Natural killer cell (primary cell): ENCODE measurements at regions not wholly inside any gene's neighbourhood (a gene's known extent, or its start where the extent isn't known, plus 50 kb on each side); places are given as distances from the start of the nearest gene placed in this dataset.

Experiments used
- ATAC-seq, 3 donors: fragments of 150-1000 bp in 2 of 3; fragments of 200-7000 bp in 1 of 3; cut with Tn5 transposase; 1 replicate in 1 of 3; 2 replicates in 2 of 3; pipeline ENCODE4 v1.10.0; 2021; ENCODE audit warnings: mild to moderate bottlenecking in 2 of 3, moderate library complexity in 2 of 3
- DNase-seq, 2 donors: peaks; one replicate each; pipeline versions ENCODE4 v3.0.0 to v3.0.0-alpha.2; 2013 to 2021; ENCODE audit warnings: mixed read lengths in 1 of 2
- H3K27ac ChIP-seq: one replicate; pipeline ENCODE4 v1.5.1; 2013; ENCODE audit warnings: mild to moderate bottlenecking, low read length
- H3K27me3 ChIP-seq: one replicate; pipeline ENCODE4 v1.6.1; 2013; ENCODE audit warnings: low read length; ENCODE audit not compliant: control insufficient read depth, insufficient read depth
- H3K36me3 ChIP-seq: one replicate; pipeline ENCODE4 v1.6.1; 2013; ENCODE audit warnings: low read length; ENCODE audit not compliant: control insufficient read depth, insufficient read depth
- H3K4me1 ChIP-seq: one replicate; pipeline ENCODE4 v1.6.1; 2013; ENCODE audit warnings: low read length; ENCODE audit not compliant: control insufficient read depth, insufficient read depth
- H3K4me3 ChIP-seq: one replicate; pipeline ENCODE4 v1.5.1; 2013; ENCODE audit warnings: low read length
- H3K9me3 ChIP-seq: one replicate; pipeline ENCODE4 v1.6.1; 2013; ENCODE audit warnings: low read length; ENCODE audit not compliant: control insufficient read depth, insufficient read depth
- H3K27ac Mint-ChIP-seq, 2 donors: one replicate each; pipeline ENCODE4 v1.8.0; 2022; ENCODE audit warnings: mild to moderate bottlenecking in 2 of 2, mixed read lengths in 2 of 2, moderate library complexity in 1 of 2
- H3K27me3 Mint-ChIP-seq, 2 donors: one replicate each; pipeline ENCODE4 v1.8.0; 2022; ENCODE audit warnings: low read depth in 2 of 2, mixed read lengths in 2 of 2
- H3K36me3 Mint-ChIP-seq: one replicate; pipeline ENCODE4 v1.8.0; 2022; ENCODE audit warnings: mixed read lengths
- H3K4me1 Mint-ChIP-seq, 2 donors: one replicate each; pipeline ENCODE4 v1.8.0; 2022; ENCODE audit warnings: mixed read lengths in 2 of 2
- H3K4me3 Mint-ChIP-seq: one replicate; pipeline ENCODE4 v1.8.0; 2022; ENCODE audit warnings: mild to moderate bottlenecking, moderate library complexity, mixed read lengths
- H3K9me3 Mint-ChIP-seq, 2 donors: one replicate each; pipeline ENCODE4 v1.8.0; 2022; ENCODE audit warnings: mixed read lengths in 2 of 2
- CTCF ChIP-seq: fragments of 200-600 bp; IDR thresholded peaks from one replicate; pipeline ENCODE4 v1.8.0; 2022; ENCODE audit warnings: antibody characterized with exemption
- WGBS: methylation state at CpG from one replicate; pipeline ENCODE4 v1.1.7; 2013; ENCODE audit warnings: missing lambda C conversion rate; ENCODE audit not compliant: insufficient coverage; 5-methylcytosine and 5-hydroxymethylcytosine counted together
- intact Hi-C: fragments of 100-400 bp; cut with micrococcal nuclease; formaldehyde crosslinking; loops from one replicate; pipeline ENCODE4 v1.14.2; 2022

GRCh38 chr10:123269017-123269552, 114.9 kb downstream of the BUB3 start:
- no peaks in the 10 kb centered on the region for H3K27me3 ChIP-seq
- intact Hi-C loops: no loop called here
- WGBS: 83% methylated on average over 9 of the region's 9 CpGs
- H3K4me1 ChIP-seq: no peaks in the 10 kb centered on the region
- H3K36me3 ChIP-seq: no peaks in the 10 kb centered on the region
- no peak overlapping the region for H3K4me3 ChIP-seq
- no peaks in the 10 kb centered on the region for H3K36me3 Mint-ChIP-seq
- H3K9me3 ChIP-seq: no peaks in the 10 kb centered on the region
- no peaks in the 10 kb centered on the region for H3K9me3 Mint-ChIP-seq
- peaks cover 8 to 9% of the 10 kb centered on the region in 2 donors for H3K4me1 Mint-ChIP-seq
- no peak overlapping the region for H3K27ac ChIP-seq
- DNase-seq: no peak
- TF ChIP-seq CTCF: no peak
- ATAC-seq: no peak
- peaks cover 0 to under 1% of the 10 kb centered on the region in 2 donors for H3K27me3 Mint-ChIP-seq
- no peak overlapping the region for H3K4me3 Mint-ChIP-seq
- H3K27ac Mint-ChIP-seq: no peak overlapping the region

GRCh38 chr10:123269675-123270074, 115.5 kb downstream of the BUB3 start:
- Histone ChIP-seq H3K27ac (no peak overlapping the region), H3K27me3 (no peaks in the 10 kb centered on the region), H3K4me1 (no peaks in the 10 kb centered on the region), H3K9me3 (no peaks in the 10 kb centered on the region), H3K36me3 (no peaks in the 10 kb centered on the region), H3K4me3 (no peak overlapping the region)
- ATAC-seq (no peak), DNase-seq (no peak)
- intact Hi-C loops: no loop called here
- 41% methylated on average over 2 of the region's 2 CpGs for WGBS
- TF ChIP-seq CTCF: no peak
- Mint-ChIP-seq H3K27ac (no peak overlapping the region), H3K4me1 (peaks cover 8 to 9% of the 10 kb centered on the region in 2 donors), H3K9me3 (no peaks in the 10 kb centered on the region), H3K27me3 (peaks cover 0 to 6% of the 10 kb centered on the region in 2 donors), H3K36me3 (no peaks in the 10 kb centered on the region), H3K4me3 (no peak overlapping the region)

GRCh38 chr10:123270221-123270620, 116.0 kb downstream of the BUB3 start:
- no peak overlapping the region for H3K4me3 Mint-ChIP-seq
- 25% methylated on average over 2 of the region's 2 CpGs for WGBS
- no peaks in the 10 kb centered on the region for H3K36me3 ChIP-seq
- no peak overlapping the region for H3K4me3 ChIP-seq
- no peak for ATAC-seq
- H3K9me3 ChIP-seq: no peaks in the 10 kb centered on the region
- intact Hi-C loops: no loop called here
- H3K9me3 Mint-ChIP-seq: no peaks in the 10 kb centered on the region
- peaks cover 11 to 12% of the 10 kb centered on the region in 2 donors for H3K4me1 Mint-ChIP-seq
- no peaks in the 10 kb centered on the region for H3K4me1 ChIP-seq
- peaks cover 3% of the 10 kb centered on the region for H3K27me3 ChIP-seq
- no peak for TF ChIP-seq CTCF
- no peak overlapping the region for H3K27ac ChIP-seq
- DNase-seq: no peak
- peaks cover 4 to 10% of the 10 kb centered on the region in 2 donors for H3K27me3 Mint-ChIP-seq
- H3K27ac Mint-ChIP-seq: no peak overlapping the region
- peaks cover 1% of the 10 kb centered on the region for H3K36me3 Mint-ChIP-seq

- H3K4me3 ChIP-seq: no peak overlapping the region
- peaks cover 8% of the 10 kb centered on the region for H3K27me3 ChIP-seq
- peaks cover 7% of the 10 kb centered on the region for H3K36me3 Mint-ChIP-seq
- peaks cover 10 to 14% of the 10 kb centered on the region in 2 donors for H3K27me3 Mint-ChIP-seq
- ATAC-seq: no peak
- no peak overlapping the region for H3K27ac Mint-ChIP-seq
- no peak overlapping the region for H3K4me3 Mint-ChIP-seq
- 95% methylated on average over 4 of the region's 4 CpGs for WGBS
- no peaks in the 10 kb centered on the region for H3K9me3 ChIP-seq
- peaks cover 14 to 17% of the 10 kb centered on the region in 2 donors for H3K4me1 Mint-ChIP-seq
- no peaks in the 10 kb centered on the region for H3K36me3 ChIP-seq
- H3K4me1 ChIP-seq: no peaks in the 10 kb centered on the region
- H3K27ac ChIP-seq: no peak overlapping the region
- no peak for DNase-seq
- no peaks in the 10 kb centered on the region for H3K9me3 Mint-ChIP-seq
- intact Hi-C loops: no loop called here
- TF ChIP-seq CTCF: no peak
Observed at GRCh38 chr10:123270806-123271205, 116.6 kb downstream of the BUB3 start.
